Activated T-helper 1 cell treated with anti-CD3 and anti-CD28 coated beads, Interleukin-12 subunit alpha, Interleukin-12 subunit beta, Interleukin-2, Interleukin-4 antibody, amounts not matched to agents 30 ng/mL and 10 ng/mL and 1 ng/mL, durations not matched to agents 14 hours and 24 hours and 36 hours (primary cell): ENCODE measurements at regions not wholly inside any gene's neighbourhood (a gene's known extent, or its start where the extent isn't known, plus 50 kb on each side); places are given as distances from the start of the nearest gene placed in this dataset.

Source experiments
- DNase-seq: peaks from one replicate; pipeline ENCODE4 v3.0.0; 2021; ENCODE audit warnings: low spot score
- H3K27ac Mint-ChIP-seq: one replicate; pipeline ENCODE4 v1.8.0; 2021; ENCODE audit warnings: mild to moderate bottlenecking, mixed read lengths
- H3K27me3 Mint-ChIP-seq: one replicate; pipeline ENCODE4 v1.8.0; 2022; ENCODE audit warnings: mild to moderate bottlenecking, moderate library complexity, mixed read lengths; ENCODE audit not compliant: insufficient read depth
- H3K36me3 Mint-ChIP-seq: one replicate; pipeline ENCODE4 v1.8.0; 2021; ENCODE audit warnings: low read depth, mixed read lengths
- H3K4me1 Mint-ChIP-seq: one replicate; pipeline ENCODE4 v1.8.0; 2021; ENCODE audit warnings: low read depth, mixed read lengths
- H3K4me3 Mint-ChIP-seq: one replicate; pipeline ENCODE4 v1.8.0; 2021; ENCODE audit warnings: mild to moderate bottlenecking, moderate library complexity, mixed read lengths
- H3K9me3 Mint-ChIP-seq: one replicate; pipeline ENCODE4 v1.8.0; 2021; ENCODE audit warnings: mixed read lengths
- intact Hi-C: fragments of 100-400 bp; cut with micrococcal nuclease; formaldehyde crosslinking; loops from one replicate; pipeline ENCODE4 v1.15.1; 2024

- Mint-ChIP-seq H3K27me3 (peaks cover 22% of the 10 kb centered on the region), H3K9me3 (no peaks in the 10 kb centered on the region), H3K4me3 (no peak overlapping the region), H3K4me1 (no peaks in the 10 kb centered on the region), H3K27ac (no peak overlapping the region), H3K36me3 (no peaks in the 10 kb centered on the region)
- no peak for DNase-seq
- intact Hi-C loops: loop anchor here (5.0 kb wide), 1 partner anchor 228 kb away; no protein-coding TSS in a partner anchor
Observed at GRCh38 chr5:66529182-66529581, 67.0 kb upstream of the MAST4 start.

- no peak for DNase-seq
- Mint-ChIP-seq H3K27me3 (peaks cover 22% of the 10 kb centered on the region), H3K27ac (no peak overlapping the region), H3K4me3 (no peak overlapping the region), H3K9me3 (no peaks in the 10 kb centered on the region), H3K36me3 (no peaks in the 10 kb centered on the region), H3K4me1 (no peaks in the 10 kb centered on the region)
- intact Hi-C loops: loop anchor here (5.0 kb wide), 1 partner anchor 228 kb away; no protein-coding TSS in a partner anchor
Observed at GRCh38 chr5:66529704-66530103, 66.5 kb upstream of the MAST4 start.

- Mint-ChIP-seq H3K27ac (no peak overlapping the region), H3K9me3 (no peaks in the 10 kb centered on the region), H3K36me3 (no peaks in the 10 kb centered on the region), H3K27me3 (peaks cover 10% of the 10 kb centered on the region), H3K4me1 (peaks cover 19% of the 10 kb centered on the region), H3K4me3 (no peak overlapping the region)
- intact Hi-C loops: no loop called here
- no peak for DNase-seq
Observed at GRCh38 chr5:66538126-66538525, 58.1 kb upstream of the MAST4 start.

- Mint-ChIP-seq H3K27ac (no peak overlapping the region), H3K9me3 (no peaks in the 10 kb centered on the region), H3K36me3 (no peaks in the 10 kb centered on the region), H3K4me1 (peaks cover 19% of the 10 kb centered on the region), H3K4me3 (no peak overlapping the region), H3K27me3 (peaks cover 10% of the 10 kb centered on the region)
- intact Hi-C loops: no loop called here
- DNase-seq: no peak
Observed at GRCh38 chr5:66538531-66538930, 57.7 kb upstream of the MAST4 start.

- no peak for DNase-seq
- Mint-ChIP-seq H3K4me1 (peaks cover 19% of the 10 kb centered on the region), H3K9me3 (no peaks in the 10 kb centered on the region), H3K27me3 (peaks cover 13% of the 10 kb centered on the region), H3K36me3 (no peaks in the 10 kb centered on the region), H3K4me3 (no peak overlapping the region), H3K27ac (no peak overlapping the region)
- intact Hi-C loops: loop anchor here (1.0 kb wide), 1 partner anchor 14 kb away; no protein-coding TSS in a partner anchor
Observed at GRCh38 chr5:66540078-66540477, 56.1 kb upstream of the MAST4 start.

- peaks cover 19% of the 10 kb centered on the region for H3K4me1 Mint-ChIP-seq
- no peak overlapping the region for H3K4me3 Mint-ChIP-seq
- intact Hi-C loops: no loop called here
- H3K27me3 Mint-ChIP-seq: peaks cover 16% of the 10 kb centered on the region
- H3K9me3 Mint-ChIP-seq: peaks cover 9% of the 10 kb centered on the region
- H3K36me3 Mint-ChIP-seq: no peaks in the 10 kb centered on the region
- no peak for DNase-seq
- no peak overlapping the region for H3K27ac Mint-ChIP-seq
Observed at GRCh38 chr5:66542711-66543110, 53.5 kb upstream of the MAST4 start.
